ENCODE measurements at regions not wholly inside any gene's neighbourhood (a gene's known extent, or its start where the extent isn't known, plus 50 kb on each side); places are given as distances from the start of the nearest gene placed in this dataset.

GRCh38 chr18:28455971-28456370, 279.0 kb upstream of the CDH2 start:
- no peak overlapping the region for H3K4me2 ChIP-seq (ENCODE audit: low read depth, low read length, poor library complexity, severe bottlenecking)
- H2AFZ ChIP-seq (ENCODE audit: low read length) = no peak overlapping the region
- TF ChIP-seq CTCF (conservative IDR thresholded peaks at IDR 0.05; ENCODE audit: low read length) (no peak), EZH2phosphoT487 (IDR thresholded peaks at IDR 0.05; ENCODE audit: borderline replicate concordance) (no peak)
- no peaks in the 10 kb centered on the region for H3K9me3 ChIP-seq (ENCODE audit: insufficient read depth, low read depth, low read length)
- H3K9me2 ChIP-seq (replicated peaks; ENCODE audit: low read depth, low read length) = no peaks in the 10 kb centered on the region
- H3K4me3 ChIP-seq (ENCODE audit: low read length, poor library complexity, severe bottlenecking) = no peak overlapping the region
- H3F3A ChIP-seq (ENCODE audit: low read depth) = no peaks in the 10 kb centered on the region
- no peak overlapping the region for H3K9ac ChIP-seq (ENCODE audit: low read depth, low read length, poor library complexity, severe bottlenecking)
- no peaks in the 10 kb centered on the region for H4K20me1 ChIP-seq (ENCODE audit: insufficient read depth, low read length, poor library complexity, severe bottlenecking)
- H3K4me1 ChIP-seq (ENCODE audit: insufficient read depth, low read length, poor library complexity, severe bottlenecking) = no peaks in the 10 kb centered on the region
- no peaks in the 10 kb centered on the region for H3K27me3 ChIP-seq (ENCODE audit: insufficient read depth, low read length, poor library complexity, severe bottlenecking)
- H3K79me2 ChIP-seq (ENCODE audit: insufficient read depth, low read length) = no peaks in the 10 kb centered on the region
- H3K36me3 ChIP-seq (ENCODE audit: insufficient read depth, low read length) = no peaks in the 10 kb centered on the region

- Histone ChIP-seq H3K9ac (ENCODE audit: low read depth, low read length, poor library complexity, severe bottlenecking) (no peak overlapping the region), H3K9me3 (ENCODE audit: insufficient read depth, low read depth, low read length) (0 out of 2 replicates have a peak, but pooled peaks cover 6% of the 10 kb centered on the region), H3K4me1 (ENCODE audit: insufficient read depth, low read length, poor library complexity, severe bottlenecking) (no peaks in the 10 kb centered on the region), H3K4me3 (ENCODE audit: low read length, poor library complexity, severe bottlenecking) (no peak overlapping the region), H2AFZ (ENCODE audit: low read length) (no peak overlapping the region), H3F3A (ENCODE audit: low read depth) (no peaks in the 10 kb centered on the region), H3K9me2 (replicated peaks; ENCODE audit: low read depth, low read length) (no peaks in the 10 kb centered on the region), H4K20me1 (ENCODE audit: insufficient read depth, low read length, poor library complexity, severe bottlenecking) (no peaks in the 10 kb centered on the region), H3K27me3 (ENCODE audit: insufficient read depth, low read length, poor library complexity, severe bottlenecking) (no peaks in the 10 kb centered on the region), H3K4me2 (ENCODE audit: low read depth, low read length, poor library complexity, severe bottlenecking) (no peak overlapping the region), H3K36me3 (ENCODE audit: insufficient read depth, low read length) (no peaks in the 10 kb centered on the region), H3K79me2 (ENCODE audit: insufficient read depth, low read length) (no peaks in the 10 kb centered on the region)
- TF ChIP-seq CTCF (conservative IDR thresholded peaks at IDR 0.05; ENCODE audit: low read length) (no peak), EZH2phosphoT487 (IDR thresholded peaks at IDR 0.05; ENCODE audit: borderline replicate concordance) (no peak)
These were observed 262.9 kb upstream of the CDH2 start for GRCh38 chr18:28439870-28440269.

DNA sequence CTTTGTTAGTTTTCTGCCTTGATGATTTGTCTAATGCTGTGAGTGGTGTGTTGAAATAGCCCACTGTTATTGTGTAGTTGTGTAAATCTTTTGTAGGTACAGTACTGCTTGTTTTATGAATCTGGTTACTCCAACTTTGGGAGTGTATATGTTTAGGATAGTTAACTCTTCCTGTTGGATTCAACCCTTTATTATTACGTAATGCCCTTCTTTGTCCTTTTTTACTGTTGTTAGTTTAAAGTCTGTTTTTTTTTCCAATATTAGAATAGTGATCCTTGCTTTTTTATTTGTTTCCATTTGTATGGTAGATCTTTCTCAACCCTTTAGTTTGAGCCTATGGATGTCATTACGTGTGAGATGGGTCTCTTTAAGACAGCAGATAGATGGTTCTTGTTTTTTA, 261.5 kb upstream of the CDH2 start:
- Histone ChIP-seq H3K27me3 (ENCODE audit: insufficient read depth, low read length, poor library complexity, severe bottlenecking) (no peaks in the 10 kb centered on the region), H3K9me2 (replicated peaks; ENCODE audit: low read depth, low read length) (no peaks in the 10 kb centered on the region), H4K20me1 (ENCODE audit: insufficient read depth, low read length, poor library complexity, severe bottlenecking) (no peaks in the 10 kb centered on the region), H3K4me1 (ENCODE audit: insufficient read depth, low read length, poor library complexity, severe bottlenecking) (no peaks in the 10 kb centered on the region), H3K4me2 (ENCODE audit: low read depth, low read length, poor library complexity, severe bottlenecking) (no peak overlapping the region), H3K9me3 (ENCODE audit: insufficient read depth, low read depth, low read length) (0 out of 2 replicates have a peak, but pooled peaks cover 6% of the 10 kb centered on the region), H2AFZ (ENCODE audit: low read length) (no peak overlapping the region), H3K4me3 (ENCODE audit: low read length, poor library complexity, severe bottlenecking) (no peak overlapping the region), H3K79me2 (ENCODE audit: insufficient read depth, low read length) (no peaks in the 10 kb centered on the region), H3F3A (ENCODE audit: low read depth) (no peaks in the 10 kb centered on the region), H3K36me3 (ENCODE audit: insufficient read depth, low read length) (no peaks in the 10 kb centered on the region), H3K9ac (ENCODE audit: low read depth, low read length, poor library complexity, severe bottlenecking) (no peak overlapping the region)
- TF ChIP-seq EZH2phosphoT487 (IDR thresholded peaks at IDR 0.05; ENCODE audit: borderline replicate concordance) (no peak), CTCF (conservative IDR thresholded peaks at IDR 0.05; ENCODE audit: low read length) (no peak)
